Lower leg skin (tissue), 4 donors: ENCODE measurements at regions not wholly inside any gene's neighbourhood (a gene's known extent, or its start where the extent isn't known, plus 50 kb on each side); places are given as distances from the start of the nearest gene placed in this dataset.

Experiments
- DNase-seq, 2 donors: peaks; one replicate each; pipeline ENCODE4 v3.0.0-alpha.2; 2019; ENCODE audit warnings: low spot score in 2 of 2
- H3K4me3 ChIP-seq: fragments of 200-600 bp; sonication (generic); 2 replicates; pipeline ENCODE4 v1.5.1; 2017; ENCODE audit warnings: mild to moderate bottlenecking, low read depth; ENCODE audit not compliant: poor library complexity, severe bottlenecking
- CTCF ChIP-seq, 3 donors: fragments of 450-650 bp; IDR thresholded peaks; one replicate each; pipeline ENCODE4 v1.5.1; 2016; ENCODE audit warnings: antibody characterized with exemption in 3 of 3, mild to moderate bottlenecking in 3 of 3, moderate library complexity in 2 of 3
- POLR2A ChIP-seq, 2 donors: fragments of 450-650 bp; IDR thresholded peaks; one replicate each; pipeline ENCODE4 v1.6.1; 2016 to 2017; ENCODE audit warnings: antibody characterized with exemption in 2 of 2, mild to moderate bottlenecking in 1 of 2, moderate library complexity in 1 of 2
- WGBS, 2 donors: methylation state at CpG; one replicate each; pipeline ENCODE4 v1.1.5; 2018; 5-methylcytosine and 5-hydroxymethylcytosine counted together
- intact Hi-C: fragments of 100-400 bp; cut with DNase I; formaldehyde crosslinking; loops from one replicate; pipeline ENCODE4 v1.15.0; 2023; ENCODE audit warnings: low total_unique reads

DNA sequence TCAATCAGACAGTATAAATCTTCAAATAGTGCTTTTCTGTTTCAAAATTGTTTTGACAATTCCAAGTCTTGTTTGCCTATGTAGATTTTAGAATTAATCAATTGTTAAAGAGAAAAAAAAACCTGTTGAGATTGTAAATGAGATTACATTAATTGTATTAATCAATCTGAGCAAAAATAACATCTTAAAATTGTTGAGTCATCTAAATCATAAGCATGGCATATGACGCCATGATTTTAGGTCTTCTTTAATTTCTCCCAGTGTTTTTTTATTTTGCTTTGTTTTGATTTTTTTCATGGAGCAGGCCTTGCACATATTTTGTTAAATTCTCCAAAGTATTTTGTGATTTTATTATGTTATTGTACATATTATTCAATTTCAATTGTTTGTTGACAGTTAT lies 988.0 kb upstream of the SEMA6A start:
- no peak for DNase-seq
- TF ChIP-seq CTCF (IDR thresholded peaks at IDR 0.05) (no peak), POLR2A (IDR thresholded peaks at IDR 0.05) (no peak)
- intact Hi-C loops: no loop called here
- no peak overlapping the region for H3K4me3 ChIP-seq
- 89 to 93% methylated on average over 1 of the region's 1 CpG for WGBS, 2 donors

- DNase-seq: no peak
Measured at GRCh38 chr5:117561531-117561930, 986.9 kb upstream of the SEMA6A start.

GRCh38 chr5:117559005-117559844 lies 984.6 kb upstream of the SEMA6A start:
- DNase-seq: no peak
- WGBS, 2 donors: 78 to 85% methylated on average over 3 of the region's 3 CpGs
- intact Hi-C loops: no loop called here
- TF ChIP-seq CTCF (IDR thresholded peaks at IDR 0.05) (no peak), POLR2A (IDR thresholded peaks at IDR 0.05) (no peak)
- H3K4me3 ChIP-seq: no peak overlapping the region

More at GRCh38 chr5:117561531-117561930, 986.9 kb upstream of the SEMA6A start:
- intact Hi-C loops: no loop called here
- TF ChIP-seq CTCF (IDR thresholded peaks at IDR 0.05): no peak
- TF ChIP-seq POLR2A (IDR thresholded peaks at IDR 0.05): no peak
- no peak overlapping the region for H3K4me3 ChIP-seq
- 91 to 93% methylated on average over 2 of the region's 2 CpGs for WGBS, 2 donors

DNA sequence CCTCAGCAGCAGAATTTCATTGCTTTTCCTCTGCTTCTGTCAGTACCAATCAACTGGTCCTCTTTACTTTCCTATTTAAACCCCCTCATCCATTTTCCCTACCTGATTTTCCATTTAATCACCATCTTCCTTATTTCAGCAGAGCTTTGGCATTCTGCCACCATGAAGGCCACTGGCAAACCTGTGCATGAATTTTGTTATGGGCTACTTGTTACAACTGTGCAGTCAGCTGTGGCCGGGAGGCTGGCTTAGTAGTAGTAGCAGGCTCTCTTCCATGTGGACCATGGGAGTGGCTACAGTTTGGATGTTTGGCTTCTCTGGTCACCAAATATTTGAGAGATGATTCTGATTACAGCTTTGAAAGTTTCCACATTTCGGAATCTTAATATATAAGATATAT lies 976.6 kb upstream of the SEMA6A start:
- WGBS, 2 donors: 83 to 90% methylated on average over 2 of the region's 2 CpGs
- intact Hi-C loops: no loop called here
- DNase-seq: no peak
- TF ChIP-seq CTCF (IDR thresholded peaks at IDR 0.05) (no peak), POLR2A (IDR thresholded peaks at IDR 0.05) (no peak)
- no peak overlapping the region for H3K4me3 ChIP-seq

DNA sequence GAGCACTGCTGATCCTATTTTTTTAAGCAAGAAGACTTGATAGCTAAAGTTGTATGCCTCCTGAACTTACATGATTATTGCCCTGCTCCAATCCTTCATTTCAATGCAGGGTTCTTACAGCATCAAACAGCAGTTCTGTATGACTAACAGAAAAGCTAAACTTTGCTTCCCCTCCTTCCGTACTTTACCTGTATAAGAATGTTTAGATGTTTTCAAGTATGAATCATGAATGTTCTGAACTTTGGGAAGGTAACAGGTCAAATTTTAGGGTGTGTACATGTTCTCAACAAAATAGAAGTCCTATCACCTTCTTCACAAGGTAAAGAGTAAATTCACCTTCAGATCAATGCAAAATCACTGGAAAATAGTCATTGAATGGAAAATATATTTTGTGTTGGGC lies 972.6 kb upstream of the SEMA6A start:
- WGBS, 2 donors: 61 to 70% methylated on average over 1 of the region's 1 CpG
- TF ChIP-seq CTCF (IDR thresholded peaks at IDR 0.05): no peak
- TF ChIP-seq POLR2A (IDR thresholded peaks at IDR 0.05): no peak
- intact Hi-C loops: no loop called here
- no peak for DNase-seq
- H3K4me3 ChIP-seq: no peak overlapping the region

GRCh38 chr5:117539692-117540091 lies 965.1 kb upstream of the SEMA6A start:
- no peak overlapping the region for H3K4me3 ChIP-seq
- TF ChIP-seq POLR2A (IDR thresholded peaks at IDR 0.05) (no peak), CTCF (IDR thresholded peaks at IDR 0.05) (no peak)
- 91 to 92% methylated on average over 2 of the region's 2 CpGs for WGBS, 2 donors
- intact Hi-C loops: no loop called here
- DNase-seq: no peak
